PC-3 (cell line): ENCODE measurements at regions not wholly inside any gene's neighbourhood (a gene's known extent, or its start where the extent isn't known, plus 50 kb on each side); places are given as distances from the start of the nearest gene placed in this dataset.

Experiments used
- CTCF ChIP-seq: fragments of 300-600 bp; sonication (generic); conservative IDR thresholded peaks from 2 replicates; pipeline ENCODE4 v1.5.1; 2017; ENCODE audit warnings: antibody characterized with exemption, low read depth, mild to moderate bottlenecking, low read length
- EZH2 ChIP-seq: fragments of 300-600 bp; sonication (generic); IDR thresholded peaks from one replicate; pipeline ENCODE4 v1.6.1; 2017; ENCODE audit warnings: antibody characterized with exemption, mild to moderate bottlenecking, low read length; ENCODE audit not compliant: unreplicated experiment
- EZH2phosphoT487 ChIP-seq: fragments of 300-600 bp; sonication (generic); IDR thresholded peaks from 2 replicates; pipeline ENCODE4 v1.6.1; 2018; ENCODE audit warnings: mild to moderate bottlenecking, antibody characterized with exemption, low read length, borderline replicate concordance

GRCh38 chr20:7371518-7372163 is 568.6 kb downstream of the HAO1 start:
- no peak for TF ChIP-seq CTCF
- TF ChIP-seq EZH2 = no peak
- no peak for TF ChIP-seq EZH2phosphoT487
